GM19438 (cell line): ENCODE measurements at regions not wholly inside any gene's neighbourhood (a gene's known extent, or its start where the extent isn't known, plus 50 kb on each side); places are given as distances from the start of the nearest gene placed in this dataset.
"Not testable (repeated sequence)": the region's sequence is repeated elsewhere in the genome, so short reads cannot be mapped to it uniquely, and the experiment has no call there.

Experiments used
- ATAC-seq: cut with Tn5 transposase; IDR thresholded peaks from one replicate; pipeline ENCODE4 v1.9.1; 2021; ENCODE audit warnings: low read depth; ENCODE audit not compliant: unreplicated experiment

GRCh38 chr12:58750484-58750883, 169.8 kb downstream of the LRIG3 start:
- no peak for ATAC-seq

GRCh38 chr12:58757422-58757821, 162.9 kb downstream of the LRIG3 start:
- ATAC-seq, result no peak

GRCh38 chr12:58759745-58760144, 160.6 kb downstream of the LRIG3 start:
- ATAC-seq, result not testable (repeated sequence)

- no peak for ATAC-seq
Observed at GRCh38 chr12:58761308-58761707, 159.0 kb downstream of the LRIG3 start.

GRCh38 chr12:58764100-58764953, 156.0 kb downstream of the LRIG3 start:
- no peak for ATAC-seq

- ATAC-seq, result no peak
Observed at GRCh38 chr12:58765076-58765475, 155.2 kb downstream of the LRIG3 start.

- ATAC-seq, result no peak
Observed at GRCh38 chr12:58765653-58766512, 154.4 kb downstream of the LRIG3 start.

- ATAC-seq, result no peak
Observed at GRCh38 chr12:58766513-58766870, 153.8 kb downstream of the LRIG3 start.

- ATAC-seq, result no peak
Observed at GRCh38 chr12:58767496-58767895, 152.8 kb downstream of the LRIG3 start.

- no peak for ATAC-seq
Observed at GRCh38 chr12:58773986-58774385, 146.3 kb downstream of the LRIG3 start.

GRCh38 chr12:58774731-58775130, 145.6 kb downstream of the LRIG3 start:
- ATAC-seq, result no peak

GRCh38 chr12:58775396-58775795, 144.9 kb downstream of the LRIG3 start:
- ATAC-seq, result no peak

- ATAC-seq, result no peak
Observed at GRCh38 chr12:58776144-58776543, 144.2 kb downstream of the LRIG3 start.

- no peak for ATAC-seq
Observed at GRCh38 chr12:58777815-58778214, 142.5 kb downstream of the LRIG3 start.

- no peak for ATAC-seq
Observed at GRCh38 chr12:58781609-58782008, 138.7 kb downstream of the LRIG3 start.

GRCh38 chr12:58787021-58787760, 133.1 kb downstream of the LRIG3 start:
- ATAC-seq, result no peak

- no peak for ATAC-seq
Observed at GRCh38 chr12:58794859-58795258, 125.4 kb downstream of the LRIG3 start.

- no peak for ATAC-seq
Observed at GRCh38 chr12:58795825-58796224, 124.5 kb downstream of the LRIG3 start.

- no peak for ATAC-seq
Observed at GRCh38 chr12:58801986-58802385, 118.3 kb downstream of the LRIG3 start.

- no peak for ATAC-seq
Observed at GRCh38 chr12:58803908-58804307, 116.4 kb downstream of the LRIG3 start.

GRCh38 chr12:58804749-58805148, 115.6 kb downstream of the LRIG3 start:
- no peak for ATAC-seq
